ENCODE measurements at regions not wholly inside any gene's neighbourhood (a gene's known extent, or its start where the extent isn't known, plus 50 kb on each side); places are given as distances from the start of the nearest gene placed in this dataset.

- Histone ChIP-seq H3K27ac (no peak overlapping the region), H3K36me3 (replicated peaks in 1 of 2; ENCODE audit: insufficient read depth in 1 of 2, low read depth in 2 of 2) (no peaks in the 10 kb centered on the region), H3K27me3 (no peaks in the 10 kb centered on the region), H3K9me3 (no peaks in the 10 kb centered on the region), H3K4me3 (no peak overlapping the region), H3K4me1 (no peaks in the 10 kb centered on the region)
- intact Hi-C loops (cut with DNase I), result no loop called here
- WGBS, 2 donors, result 81 to 84% methylated on average over 4 of the region's 4 CpGs
- TF ChIP-seq CTCF (IDR thresholded peaks at IDR 0.05) (no peak), POLR2A (IDR thresholded peaks at IDR 0.05) (no peak)
- DNase-seq, result no peak
- no peak for ATAC-seq
These were observed 333.9 kb downstream of the LPIN1 start for GRCh38 chr2:12080360-12080759.

- intact Hi-C loops (cut with DNase I), result no loop called here
- TF ChIP-seq CTCF (IDR thresholded peaks at IDR 0.05) (no peak), POLR2A (IDR thresholded peaks at IDR 0.05) (no peak)
- WGBS, 2 donors, result 75 to 86% methylated on average over 11 to 12 of the region's 12 CpGs
- ATAC-seq, result no peak
- Histone ChIP-seq H3K4me3 (no peak overlapping the region), H3K9me3 (no peaks in the 10 kb centered on the region), H3K4me1 (no peaks in the 10 kb centered on the region), H3K36me3 (replicated peaks in 1 of 2; ENCODE audit: insufficient read depth in 1 of 2, low read depth in 2 of 2) (no peaks in the 10 kb centered on the region), H3K27ac (no peak overlapping the region), H3K27me3 (no peaks in the 10 kb centered on the region)
- DNase-seq, result no peak
These were observed 335.2 kb downstream of the LPIN1 start for GRCh38 chr2:12081481-12082210.

GRCh38 chr2:12083081-12083581, 336.7 kb downstream of the LPIN1 start:
- Histone ChIP-seq H3K27me3 (no peaks in the 10 kb centered on the region), H3K36me3 (replicated peaks in 1 of 2; ENCODE audit: insufficient read depth in 1 of 2, low read depth in 2 of 2) (no peaks in the 10 kb centered on the region), H3K4me3 (no peak overlapping the region), H3K9me3 (no peaks in the 10 kb centered on the region), H3K27ac (no peak overlapping the region), H3K4me1 (no peaks in the 10 kb centered on the region)
- TF ChIP-seq POLR2A (IDR thresholded peaks at IDR 0.05), result no peak
- no peak for TF ChIP-seq CTCF (IDR thresholded peaks at IDR 0.05)
- 54 to 67% methylated on average over 9 of the region's 9 CpGs for WGBS, 2 donors
- ATAC-seq (no peak), DNase-seq (no peak)
- intact Hi-C loops (cut with DNase I), result no loop called here

- H3K4me1 ChIP-seq, result no peaks in the 10 kb centered on the region
- H3K27me3 ChIP-seq, result no peaks in the 10 kb centered on the region
- ATAC-seq, result no peak
- no peak overlapping the region for H3K27ac ChIP-seq
- WGBS, 2 donors, result 65 to 76% methylated on average over 5 of the region's 5 CpGs
- no peak for TF ChIP-seq POLR2A (IDR thresholded peaks at IDR 0.05)
- TF ChIP-seq CTCF (IDR thresholded peaks at IDR 0.05), result no peak
- intact Hi-C loops (cut with DNase I), result no loop called here
- peaks cover 0 to 4% (median 0%) of the 10 kb centered on the region in 3 donors for H3K9me3 ChIP-seq
- no peaks in the 10 kb centered on the region for H3K36me3 ChIP-seq (replicated peaks in 1 of 2; ENCODE audit: insufficient read depth in 1 of 2, low read depth in 2 of 2)
- H3K4me3 ChIP-seq, result no peak overlapping the region
- no peak for DNase-seq
These were observed 337.4 kb downstream of the LPIN1 start for GRCh38 chr2:12083713-12084419.
